ENCODE measurements at regions not wholly inside any gene's neighbourhood (a gene's known extent, or its start where the extent isn't known, plus 50 kb on each side); places are given as distances from the start of the nearest gene placed in this dataset.
A peak's percentile ranks its signal among the peaks of the same experiment; 100 is the strongest.

DNA sequence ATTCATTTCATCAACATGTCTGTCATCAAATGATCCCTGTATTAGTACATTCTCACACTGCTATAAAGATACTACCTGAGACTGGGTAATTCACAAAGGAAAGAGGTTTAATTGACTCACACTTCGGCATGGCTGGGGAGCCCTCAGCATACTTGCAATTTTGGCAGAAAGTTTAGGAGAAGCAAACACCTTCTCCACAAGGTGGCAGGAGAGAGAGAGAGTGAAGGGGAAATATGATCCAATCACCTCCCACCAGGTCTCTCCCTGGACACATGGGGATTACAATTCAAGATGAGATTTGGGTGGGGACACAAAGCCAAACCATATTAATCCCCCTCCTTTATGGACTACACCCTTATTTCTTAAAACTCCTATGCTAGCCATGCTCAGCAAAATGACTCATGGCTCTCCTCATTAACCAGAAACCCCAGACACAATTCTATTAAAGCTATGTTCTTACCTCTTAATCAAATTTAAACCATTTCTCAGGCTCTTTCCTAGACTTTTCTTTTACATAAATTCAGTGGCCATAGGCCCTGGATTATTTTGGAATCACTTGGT lies 932.3 kb downstream of the FLRT2 start:
- DNase-seq (ENCODE audit: low read depth, low spot score): no peak
- no peaks in the 10 kb centered on the region for H3K27me3 ChIP-seq (ENCODE audit: control insufficient read depth, insufficient read depth, low read length)
- H3K4me3 ChIP-seq (ENCODE audit: low read depth, low read length): no peak overlapping the region
- TF ChIP-seq, protein P1, sequence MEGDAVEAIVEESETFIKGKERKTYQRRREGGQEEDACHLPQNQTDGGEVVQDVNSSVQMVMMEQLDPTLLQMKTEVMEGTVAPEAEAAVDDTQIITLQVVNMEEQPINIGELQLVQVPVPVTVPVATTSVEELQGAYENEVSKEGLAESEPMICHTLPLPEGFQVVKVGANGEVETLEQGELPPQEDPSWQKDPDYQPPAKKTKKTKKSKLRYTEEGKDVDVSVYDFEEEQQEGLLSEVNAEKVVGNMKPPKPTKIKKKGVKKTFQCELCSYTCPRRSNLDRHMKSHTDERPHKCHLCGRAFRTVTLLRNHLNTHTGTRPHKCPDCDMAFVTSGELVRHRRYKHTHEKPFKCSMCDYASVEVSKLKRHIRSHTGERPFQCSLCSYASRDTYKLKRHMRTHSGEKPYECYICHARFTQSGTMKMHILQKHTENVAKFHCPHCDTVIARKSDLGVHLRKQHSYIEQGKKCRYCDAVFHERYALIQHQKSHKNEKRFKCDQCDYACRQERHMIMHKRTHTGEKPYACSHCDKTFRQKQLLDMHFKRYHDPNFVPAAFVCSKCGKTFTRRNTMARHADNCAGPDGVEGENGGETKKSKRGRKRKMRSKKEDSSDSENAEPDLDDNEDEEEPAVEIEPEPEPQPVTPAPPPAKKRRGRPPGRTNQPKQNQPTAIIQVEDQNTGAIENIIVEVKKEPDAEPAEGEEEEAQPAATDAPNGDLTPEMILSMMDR (IDR thresholded peaks at IDR 0.05; ENCODE audit: low read depth, low read length): peak; percentile 39; the same call in 1 of the 2 replicates
- ChIA-PET POLR2A (no interaction called here), CTCF (interaction anchor here (0.6 kb wide), 2 partner anchors 85 to 893 kb away, joined by 3 read pairs; no protein-coding TSS in a partner anchor)
- no peaks in the 10 kb centered on the region for H3K9me3 ChIP-seq (ENCODE audit: control insufficient read depth, insufficient read depth, low read length)
- H3K27ac ChIP-seq (ENCODE audit: low read depth, low read length): no peak overlapping the region

DNA sequence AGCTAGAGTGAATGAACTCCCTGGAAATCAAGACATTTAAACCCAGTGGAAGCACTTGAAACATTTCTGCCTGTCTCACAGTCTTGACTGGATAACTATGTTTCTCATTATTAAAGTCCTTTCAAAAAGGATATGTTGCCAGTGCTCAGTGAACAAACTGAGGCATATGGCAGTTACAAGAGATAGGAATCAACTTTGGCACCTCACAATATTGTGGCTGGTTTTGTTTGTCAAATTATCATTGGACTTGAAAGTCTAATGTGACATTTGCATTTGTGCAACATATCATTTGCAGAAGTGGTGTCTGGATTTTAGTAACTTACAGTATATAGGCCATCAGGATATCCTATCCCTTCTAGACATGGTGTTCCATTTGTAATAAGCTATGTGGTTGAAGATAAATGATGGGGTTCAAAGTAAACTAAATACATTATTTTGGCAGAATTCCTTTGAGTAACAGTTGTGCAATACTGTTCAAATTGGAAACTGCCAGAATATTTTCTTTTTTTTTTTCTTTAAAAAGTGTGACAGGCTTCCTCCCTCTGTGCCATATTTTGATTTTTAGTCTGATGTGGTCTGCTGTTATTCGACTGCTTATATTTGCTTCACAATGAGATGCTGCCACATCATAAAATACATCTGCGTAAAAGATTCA lies 927.7 kb downstream of the FLRT2 start:
- Histone ChIP-seq H3K9me3 (ENCODE audit: control insufficient read depth, insufficient read depth, low read length) (no peaks in the 10 kb centered on the region), H3K27me3 (ENCODE audit: control insufficient read depth, insufficient read depth, low read length) (no peaks in the 10 kb centered on the region), H3K27ac (ENCODE audit: low read depth, low read length) (no peak overlapping the region), H3K4me3 (ENCODE audit: low read depth, low read length) (no peak overlapping the region)
- DNase-seq (ENCODE audit: low read depth, low spot score): no peak
- TF ChIP-seq, protein P1 (IDR thresholded peaks at IDR 0.05; ENCODE audit: low read depth, low read length): no peak
- POLR2A ChIA-PET: no interaction called here
- CTCF ChIA-PET: interaction anchor here (0.7 kb wide), 1 partner anchor 1052 kb away, joined by 3 read pairs; no protein-coding TSS in a partner anchor

DNA sequence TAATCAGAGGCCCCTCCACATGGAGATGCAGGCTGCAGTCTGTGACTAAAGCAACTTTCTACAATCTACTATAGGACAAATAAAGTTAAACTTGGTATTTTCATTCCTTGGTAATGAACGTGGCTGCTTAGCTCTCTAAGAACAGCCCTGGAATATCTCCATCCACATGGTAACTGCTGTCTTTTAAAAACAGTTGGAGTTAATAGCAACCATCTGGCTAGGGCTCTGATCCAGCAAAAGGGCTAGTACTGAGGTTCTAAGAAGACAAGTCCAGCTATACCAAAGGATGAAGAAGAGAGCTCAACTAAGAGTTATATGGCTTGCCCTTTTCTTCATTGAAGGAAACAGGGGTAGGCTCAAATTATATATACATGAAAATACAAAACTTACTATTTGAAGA lies 920.1 kb downstream of the FLRT2 start:
- Histone ChIP-seq H3K4me3 (ENCODE audit: low read depth, low read length) (no peak overlapping the region), H3K27me3 (ENCODE audit: control insufficient read depth, insufficient read depth, low read length) (no peaks in the 10 kb centered on the region), H3K27ac (ENCODE audit: low read depth, low read length) (no peak overlapping the region), H3K9me3 (ENCODE audit: control insufficient read depth, insufficient read depth, low read length) (no peaks in the 10 kb centered on the region)
- DNase-seq (ENCODE audit: low read depth, low spot score): no peak
- POLR2A ChIA-PET: no interaction called here
- TF ChIP-seq, protein P1 (IDR thresholded peaks at IDR 0.05; ENCODE audit: low read depth, low read length): no peak
- CTCF ChIA-PET: no interaction called here

DNA sequence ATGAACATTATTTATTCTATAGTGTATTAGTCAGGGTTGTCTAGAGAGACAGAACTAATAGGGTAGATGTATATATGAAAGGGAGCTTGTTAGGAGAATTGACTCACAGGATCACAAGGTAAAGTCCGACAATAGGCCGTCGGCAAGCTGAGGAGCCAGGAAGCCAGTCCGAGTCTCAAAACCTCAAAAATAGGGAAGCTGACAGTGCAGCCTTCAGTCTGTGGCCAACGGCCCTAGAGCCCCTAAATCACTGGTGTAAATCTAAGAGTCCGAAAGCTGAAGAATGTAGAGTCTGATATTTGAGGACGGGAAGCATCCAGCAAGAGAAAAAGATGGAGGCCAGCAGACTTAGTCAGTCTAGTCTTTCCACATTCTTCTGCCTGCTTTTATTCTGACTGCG lies 912.2 kb downstream of the FLRT2 start:
- no peak for DNase-seq (ENCODE audit: low read depth, low spot score)
- CTCF ChIA-PET: no interaction called here
- POLR2A ChIA-PET: no interaction called here

DNA sequence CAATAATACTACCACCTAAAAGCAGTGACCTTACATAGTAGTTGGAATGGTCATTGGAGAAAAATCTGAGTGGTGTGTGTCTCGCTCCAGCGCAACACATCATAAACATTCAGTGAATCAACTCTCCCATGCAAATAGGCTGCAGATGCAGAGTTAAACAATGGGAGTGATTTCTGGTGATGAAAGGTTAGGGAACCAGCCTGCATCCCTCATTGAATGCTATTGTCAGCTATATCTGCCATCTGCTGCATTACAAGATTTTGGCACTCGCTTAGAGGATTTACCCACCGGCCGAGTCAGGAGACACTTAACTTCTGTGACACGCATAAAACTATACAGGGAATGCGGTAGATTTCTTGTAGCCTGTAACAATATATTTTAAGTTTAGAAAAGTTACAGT lies 900.9 kb downstream of the FLRT2 start:
- H3K9me3 ChIP-seq (ENCODE audit: control insufficient read depth, insufficient read depth, low read length): no peaks in the 10 kb centered on the region
- TF ChIP-seq, protein P1 (IDR thresholded peaks at IDR 0.05; ENCODE audit: low read depth, low read length): no peak
- ChIA-PET CTCF (interaction anchor here (0.6 kb wide), 1 partner anchor 25 kb away, joined by 5 read pairs; no protein-coding TSS in a partner anchor), POLR2A (no interaction called here)
- no peak overlapping the region for H3K27ac ChIP-seq (ENCODE audit: low read depth, low read length)
- no peaks in the 10 kb centered on the region for H3K27me3 ChIP-seq (ENCODE audit: control insufficient read depth, insufficient read depth, low read length)
- DNase-seq (ENCODE audit: low read depth, low spot score): no peak
- H3K4me3 ChIP-seq (ENCODE audit: low read depth, low read length): no peak overlapping the region

More for the DNA sequence above, 912.2 kb downstream of the FLRT2 start:
- Histone ChIP-seq H3K9me3 (ENCODE audit: control insufficient read depth, insufficient read depth, low read length) (no peaks in the 10 kb centered on the region), H3K27me3 (ENCODE audit: control insufficient read depth, insufficient read depth, low read length) (no peaks in the 10 kb centered on the region), H3K27ac (ENCODE audit: low read depth, low read length) (no peak overlapping the region), H3K4me3 (ENCODE audit: low read depth, low read length) (no peak overlapping the region)
- TF ChIP-seq, protein P1 (IDR thresholded peaks at IDR 0.05; ENCODE audit: low read depth, low read length): no peak

Measured in AG04450 (cell line).